Ishikawa (cell line): ENCODE measurements at regions not wholly inside any gene's neighbourhood (a gene's known extent, or its start where the extent isn't known, plus 50 kb on each side); places are given as distances from the start of the nearest gene placed in this dataset.

Experiments used
- CEBPB ChIP-seq: IDR thresholded peaks from 2 replicates; pipeline ENCODE4 v1.6.1; 2012
- CREB1 ChIP-seq: IDR thresholded peaks from 2 replicates; pipeline ENCODE4 v1.6.1; 2012; ENCODE audit warnings: low read depth
- EGR1 ChIP-seq: IDR thresholded peaks from 2 replicates; pipeline ENCODE4 v1.6.1; 2012
- EP300 ChIP-seq: IDR thresholded peaks from 2 replicates; pipeline ENCODE4 v1.6.1; 2012; ENCODE audit warnings: borderline replicate concordance
- FOXM1 ChIP-seq: IDR thresholded peaks from 2 replicates; pipeline ENCODE4 v1.6.1; 2012; ENCODE audit warnings: low read depth, borderline replicate concordance
- NFIC ChIP-seq: IDR thresholded peaks from 2 replicates; pipeline ENCODE4 v1.6.1; 2012
- RAD21 ChIP-seq: IDR thresholded peaks from 2 replicates; pipeline ENCODE4 v1.6.1; 2012; ENCODE audit warnings: low read depth
- TAF1 ChIP-seq: IDR thresholded peaks from 2 replicates; pipeline ENCODE4 v1.6.1; 2012; ENCODE audit warnings: low read depth, mild to moderate bottlenecking
- TCF12 ChIP-seq: IDR thresholded peaks from 2 replicates; pipeline ENCODE4 v1.6.1; 2012; ENCODE audit warnings: low read depth
- TEAD4 ChIP-seq: IDR thresholded peaks from 2 replicates; pipeline ENCODE4 v1.6.1; 2012
- YY1 ChIP-seq: IDR thresholded peaks from 2 replicates; pipeline ENCODE4 v1.6.1; 2012; ENCODE audit warnings: low read depth
- TF ChIP-seq, protein P1 (sequence below): IDR thresholded peaks from 2 replicates; pipeline ENCODE4 v1.6.1; 2012; ENCODE audit warnings: low read depth, mild to moderate bottlenecking
- TF ChIP-seq, protein P2 (sequence below): IDR thresholded peaks from 2 replicates; pipeline ENCODE4 v1.6.1; 2012
- TF ChIP-seq, protein P3 (sequence below): IDR thresholded peaks from 2 replicates; pipeline ENCODE4 v1.6.1; 2012

DNA sequence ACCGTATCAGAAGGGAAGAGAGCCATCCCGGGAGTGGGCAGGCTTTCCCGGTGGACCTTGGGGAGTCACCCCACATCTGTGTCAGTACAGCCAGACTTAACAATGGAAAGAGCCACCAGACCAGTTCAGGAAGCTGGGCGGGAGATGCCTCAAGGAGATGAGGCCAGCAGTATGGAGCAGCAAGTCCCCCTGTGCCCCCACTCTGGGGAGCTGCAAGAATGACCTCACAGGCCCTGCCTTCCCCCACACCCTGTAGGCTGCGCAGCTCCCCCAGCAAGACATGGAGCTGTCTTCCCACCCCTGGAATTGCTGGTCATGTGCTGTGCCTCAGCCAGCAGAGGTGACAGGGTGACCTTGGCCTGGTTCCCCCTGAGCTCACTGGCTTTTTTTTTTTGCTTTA lies 76.8 kb upstream of the INSIG1 start:
- TF ChIP-seq, protein P1, sequence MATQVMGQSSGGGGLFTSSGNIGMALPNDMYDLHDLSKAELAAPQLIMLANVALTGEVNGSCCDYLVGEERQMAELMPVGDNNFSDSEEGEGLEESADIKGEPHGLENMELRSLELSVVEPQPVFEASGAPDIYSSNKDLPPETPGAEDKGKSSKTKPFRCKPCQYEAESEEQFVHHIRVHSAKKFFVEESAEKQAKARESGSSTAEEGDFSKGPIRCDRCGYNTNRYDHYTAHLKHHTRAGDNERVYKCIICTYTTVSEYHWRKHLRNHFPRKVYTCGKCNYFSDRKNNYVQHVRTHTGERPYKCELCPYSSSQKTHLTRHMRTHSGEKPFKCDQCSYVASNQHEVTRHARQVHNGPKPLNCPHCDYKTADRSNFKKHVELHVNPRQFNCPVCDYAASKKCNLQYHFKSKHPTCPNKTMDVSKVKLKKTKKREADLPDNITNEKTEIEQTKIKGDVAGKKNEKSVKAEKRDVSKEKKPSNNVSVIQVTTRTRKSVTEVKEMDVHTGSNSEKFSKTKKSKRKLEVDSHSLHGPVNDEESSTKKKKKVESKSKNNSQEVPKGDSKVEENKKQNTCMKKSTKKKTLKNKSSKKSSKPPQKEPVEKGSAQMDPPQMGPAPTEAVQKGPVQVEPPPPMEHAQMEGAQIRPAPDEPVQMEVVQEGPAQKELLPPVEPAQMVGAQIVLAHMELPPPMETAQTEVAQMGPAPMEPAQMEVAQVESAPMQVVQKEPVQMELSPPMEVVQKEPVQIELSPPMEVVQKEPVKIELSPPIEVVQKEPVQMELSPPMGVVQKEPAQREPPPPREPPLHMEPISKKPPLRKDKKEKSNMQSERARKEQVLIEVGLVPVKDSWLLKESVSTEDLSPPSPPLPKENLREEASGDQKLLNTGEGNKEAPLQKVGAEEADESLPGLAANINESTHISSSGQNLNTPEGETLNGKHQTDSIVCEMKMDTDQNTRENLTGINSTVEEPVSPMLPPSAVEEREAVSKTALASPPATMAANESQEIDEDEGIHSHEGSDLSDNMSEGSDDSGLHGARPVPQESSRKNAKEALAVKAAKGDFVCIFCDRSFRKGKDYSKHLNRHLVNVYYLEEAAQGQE, result no peak
- TF ChIP-seq TAF1 (no peak), CREB1 (no peak), EGR1 (no peak), RAD21 (no peak), EP300 (no peak), TCF12 (no peak), CEBPB (no peak), NFIC (no peak), FOXM1 (no peak), YY1 (no peak), TEAD4 (no peak)
- TF ChIP-seq, protein P2, sequence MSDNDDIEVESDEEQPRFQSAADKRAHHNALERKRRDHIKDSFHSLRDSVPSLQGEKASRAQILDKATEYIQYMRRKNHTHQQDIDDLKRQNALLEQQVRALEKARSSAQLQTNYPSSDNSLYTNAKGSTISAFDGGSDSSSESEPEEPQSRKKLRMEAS, result no peak
- TF ChIP-seq, protein P3, sequence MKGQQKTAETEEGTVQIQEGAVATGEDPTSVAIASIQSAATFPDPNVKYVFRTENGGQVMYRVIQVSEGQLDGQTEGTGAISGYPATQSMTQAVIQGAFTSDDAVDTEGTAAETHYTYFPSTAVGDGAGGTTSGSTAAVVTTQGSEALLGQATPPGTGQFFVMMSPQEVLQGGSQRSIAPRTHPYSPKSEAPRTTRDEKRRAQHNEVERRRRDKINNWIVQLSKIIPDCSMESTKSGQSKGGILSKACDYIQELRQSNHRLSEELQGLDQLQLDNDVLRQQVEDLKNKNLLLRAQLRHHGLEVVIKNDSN, result no peak
